ENCODE measurements at regions not wholly inside any gene's neighbourhood (a gene's known extent, or its start where the extent isn't known, plus 50 kb on each side); places are given as distances from the start of the nearest gene placed in this dataset.

- TF ChIP-seq RNF2 (IDR thresholded peaks at IDR 0.05; ENCODE audit: borderline replicate concordance, low read depth, low read length, missing control alignments, poor library complexity, severe bottlenecking): no peak
- TF ChIP-seq SIN3A (conservative IDR thresholded peaks at IDR 0.05 in 1 of 2, IDR thresholded peaks at IDR 0.05 in 1 of 2; ENCODE audit: low read depth in 1 of 2, low read length in 2 of 2): no peak
- no peak for TF ChIP-seq GTF2F1 (IDR thresholded peaks at IDR 0.05; ENCODE audit: borderline replicate concordance, low read depth, low read length)
- TF ChIP-seq JUN (IDR thresholded peaks at IDR 0.05; ENCODE audit: low read depth, low read length): no peak
Measured at GRCh38 chr4:11049001-11049400, 364.4 kb upstream of the CLNK start (continued).

Data from H1 (cell line).